GM12873 (cell line): ENCODE measurements at regions not wholly inside any gene's neighbourhood (a gene's known extent, or its start where the extent isn't known, plus 50 kb on each side); places are given as distances from the start of the nearest gene placed in this dataset.

Experiments
- TF ChIP-seq, protein P1 (sequence below): IDR thresholded peaks from 2 replicates; pipeline ENCODE4 v1.5.1; 2012; ENCODE audit warnings: low read depth, mild to moderate bottlenecking, moderate library complexity, low read length, control low read depth; ENCODE audit not compliant: insufficient read depth; ENCODE audit errors: missing control alignments

DNA sequence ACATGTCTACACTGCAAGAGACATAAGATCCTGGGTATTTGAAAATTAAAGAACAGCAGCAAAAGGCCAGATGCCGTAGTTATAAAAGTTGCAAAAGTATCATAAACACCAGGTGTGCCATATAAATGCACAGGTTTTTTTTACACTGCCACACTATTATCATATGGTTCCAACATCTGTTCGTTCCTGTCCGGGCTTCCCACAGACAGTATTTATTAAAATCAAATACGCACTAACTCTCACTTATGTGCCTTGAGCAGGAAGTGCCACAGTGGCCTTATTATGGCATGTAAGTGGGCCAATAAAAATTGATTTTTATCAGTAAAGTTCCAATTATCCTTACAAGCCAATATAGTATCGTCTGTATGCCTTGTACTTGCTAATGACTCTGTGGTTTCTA is 873.2 kb downstream of the RPA4 start:
- TF ChIP-seq, protein P1, sequence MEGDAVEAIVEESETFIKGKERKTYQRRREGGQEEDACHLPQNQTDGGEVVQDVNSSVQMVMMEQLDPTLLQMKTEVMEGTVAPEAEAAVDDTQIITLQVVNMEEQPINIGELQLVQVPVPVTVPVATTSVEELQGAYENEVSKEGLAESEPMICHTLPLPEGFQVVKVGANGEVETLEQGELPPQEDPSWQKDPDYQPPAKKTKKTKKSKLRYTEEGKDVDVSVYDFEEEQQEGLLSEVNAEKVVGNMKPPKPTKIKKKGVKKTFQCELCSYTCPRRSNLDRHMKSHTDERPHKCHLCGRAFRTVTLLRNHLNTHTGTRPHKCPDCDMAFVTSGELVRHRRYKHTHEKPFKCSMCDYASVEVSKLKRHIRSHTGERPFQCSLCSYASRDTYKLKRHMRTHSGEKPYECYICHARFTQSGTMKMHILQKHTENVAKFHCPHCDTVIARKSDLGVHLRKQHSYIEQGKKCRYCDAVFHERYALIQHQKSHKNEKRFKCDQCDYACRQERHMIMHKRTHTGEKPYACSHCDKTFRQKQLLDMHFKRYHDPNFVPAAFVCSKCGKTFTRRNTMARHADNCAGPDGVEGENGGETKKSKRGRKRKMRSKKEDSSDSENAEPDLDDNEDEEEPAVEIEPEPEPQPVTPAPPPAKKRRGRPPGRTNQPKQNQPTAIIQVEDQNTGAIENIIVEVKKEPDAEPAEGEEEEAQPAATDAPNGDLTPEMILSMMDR, result no peak

DNA sequence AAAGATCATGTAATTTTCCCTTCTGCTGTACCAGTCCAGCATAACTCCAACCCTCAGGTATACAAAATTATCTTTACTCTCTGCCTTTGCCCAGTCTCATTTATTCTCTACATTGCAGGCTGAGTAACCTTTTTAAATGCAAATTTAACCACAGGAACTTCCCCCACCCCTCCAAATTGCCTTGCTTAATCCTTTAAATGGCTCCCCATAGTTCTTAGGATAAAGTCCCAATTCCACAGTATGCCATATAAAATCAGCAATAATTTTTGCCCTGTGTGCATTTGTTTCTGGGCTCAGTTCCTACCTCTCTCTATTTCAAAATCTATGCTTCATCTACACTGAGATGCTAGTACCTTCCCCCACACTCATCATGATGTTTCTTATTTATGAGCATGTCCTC is 879.7 kb downstream of the RPA4 start:
- TF ChIP-seq, protein P1, result no peak

- TF ChIP-seq, protein P1, result no peak
Measured at GRCh38 chrX:97763981-97764380, 880.3 kb downstream of the RPA4 start.

DNA sequence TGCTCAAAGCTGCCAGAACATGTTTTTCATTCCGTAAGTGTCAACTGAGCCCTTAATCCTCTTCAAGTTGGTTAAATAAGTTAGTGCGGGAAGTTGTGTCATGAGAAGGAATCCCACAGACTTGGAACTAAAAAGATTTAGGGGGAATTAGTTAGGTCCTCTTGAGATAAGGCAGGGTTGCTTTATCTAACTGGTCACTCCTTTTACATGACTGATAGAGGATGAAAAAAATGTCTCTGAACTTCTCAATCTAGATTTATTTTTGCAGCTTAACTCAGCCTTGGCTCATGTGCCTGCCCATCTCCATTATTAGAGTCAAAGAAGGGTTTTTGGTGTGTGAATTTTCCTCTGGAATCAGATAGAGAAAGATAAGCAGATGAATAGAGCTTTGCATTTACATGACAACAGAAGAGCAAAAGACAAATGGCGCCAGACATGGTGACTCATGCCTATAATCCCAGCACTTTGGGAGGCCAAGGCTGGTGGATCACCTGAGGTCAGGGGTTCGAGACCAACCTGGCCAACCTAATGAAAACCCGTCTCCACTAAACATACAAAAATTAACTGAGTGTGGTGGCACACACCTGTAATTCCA is 882.9 kb downstream of the RPA4 start:
- TF ChIP-seq, protein P1, result no peak

DNA sequence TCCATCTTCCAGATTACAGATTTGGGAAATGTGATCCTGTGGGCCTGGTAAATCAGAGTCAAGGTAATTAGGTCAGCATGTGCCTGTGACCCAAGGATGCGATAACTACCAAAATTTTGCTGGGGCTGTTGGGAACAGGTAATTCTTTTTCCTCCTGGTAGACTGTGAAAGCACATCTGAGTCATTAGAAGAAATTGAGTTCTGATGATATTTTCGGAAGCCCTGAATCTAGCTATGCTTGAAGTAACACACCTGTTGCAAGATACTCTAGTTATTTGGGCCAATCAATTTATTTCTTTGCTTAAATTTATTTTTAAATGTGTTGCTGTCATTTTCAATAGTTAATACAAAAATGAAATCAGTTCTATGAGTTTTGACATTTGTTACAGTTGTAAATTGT is 903.6 kb downstream of the RPA4 start:
- TF ChIP-seq, protein P1, result no peak

- TF ChIP-seq, protein P1, result no peak
Measured at GRCh38 chrX:97787849-97788248, 904.1 kb downstream of the RPA4 start.

DNA sequence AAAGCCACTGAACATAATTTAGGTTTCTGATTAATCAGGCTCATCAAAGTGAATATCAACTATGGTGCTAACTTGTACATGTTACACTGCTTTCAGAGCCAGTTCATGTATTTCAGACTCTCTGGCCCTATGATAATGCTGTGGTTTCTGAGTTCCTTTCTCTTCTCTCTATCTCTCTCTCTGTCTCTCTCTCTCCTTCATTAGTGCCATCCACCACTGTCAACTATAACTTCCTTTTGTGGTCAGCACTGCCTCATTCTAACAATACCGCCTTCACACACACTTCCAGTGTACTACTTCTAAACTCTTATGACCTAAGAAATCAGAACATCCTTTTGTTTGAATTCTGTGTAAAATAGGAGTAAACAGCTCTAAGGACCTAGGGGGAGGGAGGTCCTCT is 907.1 kb downstream of the RPA4 start:
- TF ChIP-seq, protein P1, result no peak

GRCh38 chrX:97797076-97797475 is 913.4 kb downstream of the RPA4 start:
- TF ChIP-seq, protein P1, result no peak
